ENCODE measurements at regions not wholly inside any gene's neighbourhood (a gene's known extent, or its start where the extent isn't known, plus 50 kb on each side); places are given as distances from the start of the nearest gene placed in this dataset.

DNA sequence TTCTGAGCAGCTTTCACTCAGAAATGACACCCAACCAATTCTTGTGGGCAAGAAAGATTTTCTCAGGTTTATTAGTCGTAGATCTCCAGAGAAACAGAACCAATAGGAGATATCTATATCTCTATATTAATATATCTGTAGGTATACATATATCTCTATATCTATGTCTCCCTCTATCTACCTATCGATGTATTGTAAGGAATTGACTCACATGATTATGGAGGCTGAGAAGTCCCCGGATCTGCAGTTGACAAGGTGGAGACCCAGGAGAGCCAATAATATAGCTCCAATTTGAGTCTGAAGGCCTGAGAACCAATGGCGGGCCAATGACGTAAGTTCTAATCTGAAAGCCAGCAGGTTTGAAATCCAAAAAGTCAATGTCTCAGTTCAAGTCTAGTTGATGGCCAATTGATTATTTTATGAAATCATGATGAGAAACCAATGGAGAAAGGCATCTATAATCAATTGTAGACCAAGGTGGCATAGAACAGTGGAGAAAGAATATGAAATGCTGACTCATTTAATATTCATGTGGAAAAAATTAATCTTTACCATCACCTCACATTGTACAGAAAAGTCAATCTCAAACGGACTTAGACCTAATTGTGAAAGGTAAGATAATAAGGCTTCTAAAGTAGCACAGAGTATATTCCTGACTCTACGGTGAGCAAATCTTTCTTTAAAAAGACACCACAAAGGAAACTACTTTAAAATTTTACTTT is 65.6 kb upstream of the CHRNA7 start:
- H3K9me3 Mint-ChIP-seq: no peaks in the 10 kb centered on the region
- H3K4me1 Mint-ChIP-seq: no peaks in the 10 kb centered on the region
- DNase-seq (ENCODE audit: low spot score in 2 of 2) (no peak), ATAC-seq (no peak)
- H3K36me3 Mint-ChIP-seq: no peaks in the 10 kb centered on the region
- no peak overlapping the region for H3K27ac Mint-ChIP-seq
- no peak overlapping the region for H3K4me3 Mint-ChIP-seq

DNA sequence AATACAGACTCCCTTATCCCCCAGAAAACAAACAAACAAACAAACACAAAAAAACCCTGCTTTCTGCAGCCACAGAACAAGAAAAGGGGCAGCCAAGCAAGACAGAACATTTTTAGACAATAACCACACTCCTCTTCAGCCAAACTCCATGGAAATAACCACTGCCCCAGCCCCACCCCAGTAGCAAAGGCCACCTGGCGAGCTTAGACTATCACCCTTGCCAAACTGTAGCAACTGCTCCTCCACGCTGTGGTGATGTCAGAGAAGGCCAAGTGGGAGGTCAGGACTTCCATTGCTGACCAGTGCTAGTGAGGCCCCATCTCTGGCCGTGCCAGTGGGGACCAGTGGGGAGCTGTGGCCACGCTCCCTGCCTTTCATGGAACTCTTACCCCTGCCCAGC is 60.3 kb upstream of the CHRNA7 start:
- ATAC-seq: no peak
- peaks cover 4% of the 10 kb centered on the region for H3K4me1 Mint-ChIP-seq
- no peaks in the 10 kb centered on the region for H3K36me3 Mint-ChIP-seq
- no peaks in the 10 kb centered on the region for H3K9me3 Mint-ChIP-seq
- H3K4me3 Mint-ChIP-seq: no peak overlapping the region
- no peak overlapping the region for H3K27ac Mint-ChIP-seq
- DNase-seq (ENCODE audit: low spot score in 2 of 2): no peak

DNA sequence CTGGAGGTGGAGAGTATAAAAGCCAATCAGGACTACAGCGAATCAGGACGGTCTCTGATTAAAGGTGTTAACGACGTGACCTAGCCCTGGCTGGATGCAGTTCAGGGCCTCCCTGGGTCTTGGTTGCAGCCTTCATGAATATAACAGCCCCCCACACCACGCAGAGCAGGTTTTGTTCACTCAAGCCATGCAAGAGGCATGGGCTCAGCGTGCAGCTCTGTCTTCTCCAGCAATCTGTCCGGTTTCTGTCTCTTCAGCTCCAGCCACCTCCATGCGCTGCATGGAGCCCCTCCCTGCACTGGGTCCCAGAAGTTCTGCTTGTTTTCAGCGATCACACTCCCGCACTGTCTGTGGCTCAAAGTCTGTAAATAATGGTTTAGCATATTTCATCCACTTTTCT is 57.1 kb upstream of the CHRNA7 start:
- Mint-ChIP-seq H3K9me3 (no peaks in the 10 kb centered on the region), H3K36me3 (no peaks in the 10 kb centered on the region), H3K27ac (no peak overlapping the region), H3K4me3 (no peak overlapping the region), H3K4me1 (peaks cover 22% of the 10 kb centered on the region)
- ATAC-seq (no peak), DNase-seq (ENCODE audit: low spot score in 2 of 2) (no peak)

DNA sequence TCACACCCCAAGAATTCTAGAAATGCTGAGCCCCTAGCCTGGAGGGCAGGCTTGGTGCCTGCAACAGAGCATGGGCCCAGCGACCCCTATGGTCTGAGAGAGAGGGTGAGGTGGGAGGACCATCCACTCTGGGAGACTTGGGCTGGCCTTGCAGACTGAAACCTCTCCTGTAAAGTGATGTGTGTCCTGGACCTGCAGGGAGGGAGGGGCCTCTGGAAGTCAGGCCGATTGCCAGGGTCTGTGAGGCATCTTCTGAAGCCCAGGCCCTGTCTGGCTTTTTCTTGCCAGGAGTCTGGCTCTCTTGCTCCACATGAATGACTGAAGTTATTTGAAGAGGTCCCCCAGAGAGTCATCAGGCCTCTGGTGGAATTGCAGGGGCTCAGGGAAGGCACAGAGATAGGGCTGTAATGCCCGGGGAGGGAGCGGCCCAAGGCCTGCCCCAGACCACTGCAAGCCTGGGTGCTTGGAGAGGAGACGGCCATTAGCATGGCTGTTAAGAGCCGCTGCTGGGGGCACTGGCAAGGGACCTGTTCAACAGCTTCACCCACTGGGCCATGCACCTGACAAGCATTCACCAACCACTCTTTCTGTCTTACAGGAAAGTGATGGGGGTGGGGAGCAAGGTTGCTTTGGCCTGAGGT is 56.0 kb upstream of the CHRNA7 start:
- no peak for DNase-seq (ENCODE audit: low spot score in 2 of 2)
- H3K27ac Mint-ChIP-seq: no peak overlapping the region
- no peak for ATAC-seq
- H3K4me1 Mint-ChIP-seq: peaks cover 26% of the 10 kb centered on the region
- no peak overlapping the region for H3K4me3 Mint-ChIP-seq
- H3K9me3 Mint-ChIP-seq: no peaks in the 10 kb centered on the region
- H3K36me3 Mint-ChIP-seq: no peaks in the 10 kb centered on the region

DNA sequence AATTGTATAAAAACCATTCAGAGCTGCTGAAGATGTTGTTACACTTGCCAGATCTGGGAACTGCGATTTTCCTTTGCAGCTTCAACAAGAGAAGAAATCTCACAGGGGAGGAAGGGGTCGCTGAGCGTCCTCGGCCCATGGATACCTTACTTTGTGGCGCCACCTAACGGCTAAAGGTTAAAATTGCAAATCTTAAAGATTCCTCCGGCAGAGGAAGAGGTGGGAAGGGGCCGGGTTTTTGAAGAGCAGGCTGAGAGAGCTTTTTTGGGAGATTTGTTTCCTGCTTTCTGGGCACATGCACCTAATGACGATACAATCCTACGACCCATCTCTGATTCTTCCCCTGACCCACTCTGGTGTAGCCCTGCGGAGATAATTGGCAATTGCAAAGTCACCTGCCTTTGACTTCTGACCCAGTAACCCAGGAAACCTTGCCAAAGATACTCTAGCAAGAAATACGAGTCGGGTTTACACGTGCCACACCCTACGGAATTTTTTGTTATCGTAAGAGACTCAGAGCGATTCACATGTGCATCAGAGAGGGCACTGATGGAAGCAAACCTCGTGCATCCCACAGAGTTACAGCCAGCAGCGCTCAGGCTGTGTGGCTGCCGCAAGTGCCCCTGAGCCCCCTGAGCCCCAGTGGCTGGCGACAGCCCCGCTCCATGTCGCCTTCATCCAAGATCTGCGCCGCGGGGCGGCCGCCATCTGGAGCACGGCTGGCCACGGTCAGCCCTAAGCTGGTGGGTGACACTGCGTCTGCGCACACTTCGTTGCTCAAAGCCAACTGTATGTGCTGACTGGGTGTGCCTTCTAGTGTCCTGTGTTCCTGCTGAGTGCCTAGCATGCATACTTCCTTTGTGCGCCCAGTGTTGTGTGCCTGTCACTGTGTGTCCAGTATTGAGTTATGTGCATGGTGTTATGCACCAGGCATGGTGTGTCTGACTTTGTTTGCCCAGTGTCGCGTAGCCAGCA is 55.2 kb upstream of the CHRNA7 start:
- peak overlapping the region; percentile 11 for H3K4me3 Mint-ChIP-seq
- H3K4me1 Mint-ChIP-seq: peaks cover 26% of the 10 kb centered on the region
- H3K27ac Mint-ChIP-seq: no peak overlapping the region
- ATAC-seq: peak; percentile 11
- peak; percentile 18 to 62 for DNase-seq (ENCODE audit: low spot score in 2 of 2)
- H3K9me3 Mint-ChIP-seq: no peaks in the 10 kb centered on the region
- H3K36me3 Mint-ChIP-seq: no peaks in the 10 kb centered on the region

DNA sequence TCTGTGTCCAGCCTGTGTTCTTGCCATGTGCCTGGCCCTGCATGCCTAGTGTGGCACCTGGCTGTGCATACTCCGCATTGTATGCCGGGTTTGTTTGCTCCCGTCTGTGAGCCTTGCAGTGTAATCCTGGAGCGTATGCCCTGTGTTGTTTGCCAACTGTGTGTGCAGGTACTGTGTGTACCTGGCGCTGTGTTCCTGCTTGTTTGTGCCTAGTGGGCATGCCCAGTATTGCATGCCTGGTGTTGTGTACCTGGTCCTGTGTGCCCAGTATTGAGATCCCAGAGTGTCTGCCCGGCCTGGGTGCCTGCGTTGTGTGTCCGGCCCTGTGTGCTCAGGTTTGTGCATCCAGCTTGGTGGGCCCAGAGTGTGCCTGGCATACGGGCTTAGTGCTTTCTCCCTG is 54.5 kb upstream of the CHRNA7 start:
- Mint-ChIP-seq H3K4me1 (peaks cover 26% of the 10 kb centered on the region), H3K27ac (no peak overlapping the region), H3K4me3 (no peak overlapping the region), H3K36me3 (no peaks in the 10 kb centered on the region), H3K9me3 (no peaks in the 10 kb centered on the region)
- DNase-seq (ENCODE audit: low spot score in 2 of 2) (no peak), ATAC-seq (peak; percentile 19)

DNA sequence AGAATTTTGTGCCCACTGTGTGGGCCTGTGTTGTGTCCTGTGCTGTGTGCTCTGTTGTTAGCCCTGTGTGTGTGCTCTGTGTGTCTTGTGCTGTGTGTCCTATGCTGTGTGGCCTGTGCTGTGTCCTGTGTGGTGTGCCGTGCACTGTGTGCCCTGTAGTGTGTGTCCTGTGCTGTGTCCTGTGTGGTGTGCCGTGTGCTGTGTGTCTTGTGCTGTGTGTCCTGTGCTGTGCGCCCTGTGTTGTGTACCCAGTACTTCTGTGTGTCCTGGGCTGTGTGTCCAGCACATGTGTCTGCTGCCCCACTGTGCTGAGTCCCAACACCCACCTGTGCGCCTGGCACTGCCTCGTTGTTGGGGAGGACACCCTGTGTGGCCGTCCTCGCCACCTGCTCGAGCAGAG is 53.2 kb upstream of the CHRNA7 start:
- ATAC-seq (no peak), DNase-seq (ENCODE audit: low spot score in 2 of 2) (no peak)
- Mint-ChIP-seq H3K9me3 (no peaks in the 10 kb centered on the region), H3K4me1 (peaks cover 26% of the 10 kb centered on the region), H3K4me3 (no peak overlapping the region), H3K36me3 (no peaks in the 10 kb centered on the region), H3K27ac (no peak overlapping the region)

DNA sequence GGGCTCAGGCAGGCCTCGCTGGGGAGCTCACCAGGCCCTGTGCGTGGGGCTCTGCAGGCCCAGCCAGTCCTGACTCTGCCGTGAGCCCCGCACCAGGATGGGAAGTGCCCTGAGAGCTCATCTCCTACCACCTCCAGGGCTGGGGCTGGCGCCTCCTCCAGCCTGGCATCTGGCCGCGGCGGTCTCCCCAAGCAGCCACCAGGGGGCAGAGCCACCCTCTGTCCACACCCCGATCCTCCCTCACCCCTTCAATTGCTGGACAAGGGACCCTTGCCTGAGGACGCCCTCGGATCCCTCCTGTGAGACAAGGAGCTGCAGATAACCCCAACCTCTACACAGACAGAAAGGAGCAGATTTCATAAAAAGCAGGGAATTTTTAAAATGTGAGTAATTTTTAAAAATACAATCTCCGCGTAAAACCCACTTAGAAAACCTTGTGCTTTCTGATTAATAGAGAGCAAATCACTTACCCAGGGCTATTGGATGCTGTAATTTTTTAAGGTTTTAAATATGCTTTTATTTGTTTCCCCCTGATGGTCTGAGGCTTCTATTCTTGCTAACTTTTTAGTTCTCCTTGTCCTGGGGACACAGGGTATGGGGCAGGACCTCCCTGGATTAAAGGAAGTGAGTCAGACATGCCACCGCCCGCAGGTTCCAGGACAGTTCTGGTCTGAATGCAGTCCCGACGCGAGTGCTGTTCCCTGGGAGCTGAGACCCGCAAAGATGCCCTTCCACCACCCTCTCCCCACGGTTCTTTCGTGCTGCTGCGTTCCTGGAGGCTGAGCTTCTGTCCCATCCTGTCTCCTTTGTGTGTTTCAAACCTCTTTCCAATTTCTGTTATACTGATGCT is 52.3 kb upstream of the CHRNA7 start:
- no peaks in the 10 kb centered on the region for H3K9me3 Mint-ChIP-seq
- ATAC-seq: peak; percentile 61
- no peaks in the 10 kb centered on the region for H3K36me3 Mint-ChIP-seq
- no peak overlapping the region for H3K27ac Mint-ChIP-seq
- no peak overlapping the region for H3K4me3 Mint-ChIP-seq
- DNase-seq (ENCODE audit: low spot score in 2 of 2): peak; percentile 49 to 72
- H3K4me1 Mint-ChIP-seq: peaks cover 26% of the 10 kb centered on the region

Measured in stimulated activated effector memory CD8-positive, alpha-beta T cell treated with anti-CD3 and anti-CD28 coated beads, Interleukin-12 subunit alpha, Interleukin-12 subunit beta, amount 100 ng/mL, for 72 hours (primary cell).